ENCODE measurements at regions not wholly inside any gene's neighbourhood (a gene's known extent, or its start where the extent isn't known, plus 50 kb on each side); places are given as distances from the start of the nearest gene placed in this dataset.

DNA sequence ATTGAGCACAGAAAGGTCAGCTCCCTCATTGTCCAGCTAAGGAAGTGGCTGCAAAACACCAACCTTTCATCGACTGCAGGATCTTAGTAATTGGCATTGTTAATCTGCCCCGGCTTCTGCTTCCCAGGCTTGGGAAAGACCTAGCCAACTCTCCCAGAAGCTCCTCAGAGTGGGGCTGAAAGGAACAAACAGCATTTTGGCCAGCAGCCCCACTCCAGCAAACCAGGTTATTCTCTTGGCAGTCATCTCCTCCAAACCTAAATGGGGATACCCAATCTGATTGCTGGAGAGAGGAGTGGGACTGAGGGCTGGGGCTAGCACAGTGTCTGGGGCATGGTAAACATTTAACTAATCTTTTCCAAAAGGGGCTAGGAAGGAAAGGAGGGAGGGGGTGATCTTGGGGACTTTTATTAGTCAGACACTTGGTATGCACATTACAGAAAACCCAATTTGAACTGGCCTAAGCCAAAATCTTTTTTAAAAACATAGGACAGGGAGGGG is 294.4 kb downstream of the MN1 start:
- Histone ChIP-seq H3K4ac (ENCODE audit: low read depth, low read length) (no peak overlapping the region), H3K79me1 (ENCODE audit: insufficient read depth, low read depth, low read length, poor library complexity, severe bottlenecking) (no peaks in the 10 kb centered on the region), H2AK5ac (ENCODE audit: insufficient read length, low read length) (no peak overlapping the region), H4K5ac (ENCODE audit: insufficient read length, low read depth, low read length) (no peak overlapping the region), H3K56ac (ENCODE audit: insufficient read length, low read depth, low read length) (no peak overlapping the region), H2BK20ac (ENCODE audit: low read depth, low read length, poor library complexity, severe bottlenecking) (no peak overlapping the region), H3T11ph (ENCODE audit: low read length) (no peak overlapping the region), H4K91ac (ENCODE audit: insufficient read length, low read depth, low read length) (no peak overlapping the region), H3K9ac (ENCODE audit: extremely low read depth, insufficient read length, low read length) (no peak overlapping the region), H2BK12ac (ENCODE audit: insufficient read length, low read depth, low read length) (no peak overlapping the region), H3K27ac (ENCODE audit: insufficient read length, low read depth, low read length) (no peak overlapping the region), H2BK15ac (ENCODE audit: low read depth, low read length) (no peak overlapping the region), H3K23me2 (ENCODE audit: insufficient read length, low read depth, low read length, poor library complexity, severe bottlenecking) (no peaks in the 10 kb centered on the region), H3K23ac (ENCODE audit: insufficient read length, low read depth, low read length) (no peak overlapping the region), H4K20me1 (ENCODE audit: control insufficient read depth, insufficient read depth, insufficient read length) (no peaks in the 10 kb centered on the region), H3K14ac (ENCODE audit: insufficient read depth, low read length) (no peak overlapping the region), H3K79me2 (ENCODE audit: insufficient read depth, low read length) (no peaks in the 10 kb centered on the region), H3K9me3 (ENCODE audit: control insufficient read depth, low read depth, low read length) (no peaks in the 10 kb centered on the region), H2BK5ac (ENCODE audit: insufficient read length, low read length) (no peak overlapping the region), H4K8ac (replicated peaks; ENCODE audit: insufficient read length, low read depth, low read length) (no peak overlapping the region), H2BK120ac (ENCODE audit: low read depth, low read length, poor library complexity, severe bottlenecking) (no peak overlapping the region), H3K18ac (ENCODE audit: insufficient read length, low read depth, low read length) (no peak overlapping the region), H3K27me3 (ENCODE audit: insufficient read depth, low read length) (no peaks in the 10 kb centered on the region), H3K4me2 (ENCODE audit: insufficient read depth, insufficient read length, low read length) (no peak overlapping the region), H2AFZ (ENCODE audit: low read length) (no peak overlapping the region), H3K4me1 (ENCODE audit: insufficient read depth, low read length) (no peaks in the 10 kb centered on the region)
- TF ChIP-seq CTCF (conservative IDR thresholded peaks at IDR 0.05): no peak
- Mint-ChIP-seq H3K27ac (no peak overlapping the region), H3K4me3 (no peak overlapping the region), H3K9me3 (peaks cover 2 to 8% of the 10 kb centered on the region in 2 experiments; a peak in 4 of 5 replicates), H3K36me3 (ENCODE audit: insufficient read depth in 1 of 3, low read depth in 3 of 3) (peaks cover 0 to 3% (median 2%) of the 10 kb centered on the region in 3 experiments; a peak in 3 of 7 replicates), H3K4me1 (peaks cover 4 to 9% of the 10 kb centered on the region in 2 experiments; a peak in 3 of 4 replicates), H3K27me3 (ENCODE audit: low read depth) (peaks cover 98% of the 10 kb centered on the region)
- no CpG with 5 or more reads among the region's 2 CpGs for WGBS (ENCODE audit: extremely low coverage, insufficient read length, low lambda C conversion rate)
- no peak for DNase-seq
